ENCODE measurements at regions not wholly inside any gene's neighbourhood (a gene's known extent, or its start where the extent isn't known, plus 50 kb on each side); places are given as distances from the start of the nearest gene placed in this dataset.
"Not testable (repeated sequence)": the region's sequence is repeated elsewhere in the genome, so short reads cannot be mapped to it uniquely, and the experiment has no call there.

- no peak for ATAC-seq
Observed at GRCh38 chr4:112952313-112952700, 97.1 kb upstream of the ANK2 start.

GRCh38 chr4:112953262-112953661, 96.2 kb upstream of the ANK2 start:
- no peak for ATAC-seq

DNA sequence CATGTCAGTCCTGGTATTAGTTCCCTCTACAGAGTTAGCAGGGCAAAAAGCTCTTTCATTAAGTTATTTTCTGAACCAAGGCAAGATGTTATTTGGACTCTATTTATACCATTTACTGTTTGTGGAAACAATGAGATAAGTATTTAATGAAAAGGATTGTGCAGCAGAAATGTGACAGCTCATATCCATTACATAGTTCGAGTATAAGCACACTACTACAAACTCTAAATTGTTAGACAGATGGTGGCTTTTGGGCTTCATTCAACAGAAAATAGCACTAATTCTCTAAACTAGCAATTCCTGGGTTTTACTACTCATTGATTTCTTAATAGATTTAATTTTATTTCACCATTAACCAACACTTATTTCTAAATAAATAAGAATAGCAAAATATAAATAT, 95.2 kb upstream of the ANK2 start:
- ATAC-seq: no peak

GRCh38 chr4:112956484-112956896, 93.0 kb upstream of the ANK2 start:
- ATAC-seq: no peak

DNA sequence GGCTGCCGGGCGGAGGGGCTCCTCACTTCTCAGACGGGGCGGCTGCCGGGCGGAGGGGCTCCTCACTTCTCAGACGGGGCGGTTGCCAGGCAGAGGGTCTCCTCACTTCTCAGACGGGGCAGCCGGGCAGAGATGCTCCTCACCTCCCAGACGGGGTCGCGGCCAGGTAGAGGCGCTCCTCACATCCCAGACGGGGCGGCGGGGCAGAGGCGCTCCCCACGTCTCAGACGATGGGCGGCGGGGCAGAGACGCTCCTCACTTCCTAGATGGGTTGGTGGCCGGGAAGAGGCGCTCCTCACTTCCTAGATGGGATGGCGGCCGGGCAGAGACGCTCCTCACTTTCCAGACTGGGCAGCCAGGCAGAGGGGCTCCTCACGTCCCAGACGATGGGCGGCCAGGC, 91.7 kb upstream of the ANK2 start:
- ATAC-seq: not testable (repeated sequence)

- ATAC-seq: no peak
Observed at GRCh38 chr4:112966701-112967488, 82.6 kb upstream of the ANK2 start.

DNA sequence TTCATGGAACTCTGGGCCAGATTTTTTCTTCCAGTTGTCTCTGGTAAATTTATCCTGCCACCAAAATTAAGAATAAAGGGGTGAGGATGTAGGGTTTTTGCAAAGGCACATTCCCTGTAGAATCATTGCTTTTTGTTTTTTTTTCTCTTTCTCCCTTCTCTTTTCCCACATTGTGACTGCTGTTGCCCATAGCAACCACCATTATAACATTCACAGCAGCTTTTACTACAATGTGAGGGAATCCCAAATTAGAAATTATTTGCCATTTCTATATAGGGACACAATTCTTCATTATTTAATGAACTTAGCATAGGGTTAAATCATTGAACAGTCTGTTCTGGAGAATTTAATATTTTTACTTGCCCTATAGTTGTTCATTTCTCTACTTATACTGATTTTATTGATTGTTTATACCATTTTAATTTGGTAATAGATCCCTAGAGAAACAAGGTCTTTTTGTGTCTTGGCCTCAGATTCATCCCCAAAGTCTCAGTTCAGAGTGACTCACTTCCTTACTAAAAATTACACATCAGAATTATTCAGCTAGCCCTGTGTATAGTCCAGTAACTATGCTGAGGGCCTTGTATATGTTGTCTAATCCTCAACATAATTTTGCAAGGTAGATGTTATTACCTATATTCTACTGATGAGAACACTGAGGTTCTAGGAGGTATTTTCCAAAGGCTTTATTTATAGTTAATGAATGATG, 80.8 kb upstream of the ANK2 start:
- ATAC-seq: no peak

- no peak for ATAC-seq
Observed at GRCh38 chr4:112970903-112971302, 78.5 kb upstream of the ANK2 start.

DNA sequence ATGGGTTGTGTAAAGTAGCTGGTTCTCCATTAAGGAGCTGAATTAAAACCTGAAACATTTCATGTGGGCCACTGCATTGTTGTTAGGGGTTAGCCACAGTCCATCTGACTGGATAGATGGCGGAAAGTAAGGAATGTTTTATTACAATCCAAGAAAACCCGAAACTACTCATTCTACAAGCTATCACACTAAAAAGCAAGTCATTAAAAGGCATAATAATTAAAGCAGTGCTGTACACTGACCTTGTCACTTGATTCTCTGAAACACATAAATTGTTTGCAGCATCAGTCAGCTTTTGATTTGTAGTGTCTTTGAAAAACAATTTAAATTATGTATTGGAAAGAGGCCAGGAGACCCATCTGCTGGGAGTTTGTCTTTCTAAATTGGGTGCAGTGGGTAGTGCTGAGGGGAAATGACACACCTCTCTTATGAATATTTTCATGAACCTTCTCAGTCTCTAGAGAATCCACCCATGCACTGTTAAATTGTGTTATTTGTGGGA, 75.7 kb upstream of the ANK2 start:
- no peak for ATAC-seq

DNA sequence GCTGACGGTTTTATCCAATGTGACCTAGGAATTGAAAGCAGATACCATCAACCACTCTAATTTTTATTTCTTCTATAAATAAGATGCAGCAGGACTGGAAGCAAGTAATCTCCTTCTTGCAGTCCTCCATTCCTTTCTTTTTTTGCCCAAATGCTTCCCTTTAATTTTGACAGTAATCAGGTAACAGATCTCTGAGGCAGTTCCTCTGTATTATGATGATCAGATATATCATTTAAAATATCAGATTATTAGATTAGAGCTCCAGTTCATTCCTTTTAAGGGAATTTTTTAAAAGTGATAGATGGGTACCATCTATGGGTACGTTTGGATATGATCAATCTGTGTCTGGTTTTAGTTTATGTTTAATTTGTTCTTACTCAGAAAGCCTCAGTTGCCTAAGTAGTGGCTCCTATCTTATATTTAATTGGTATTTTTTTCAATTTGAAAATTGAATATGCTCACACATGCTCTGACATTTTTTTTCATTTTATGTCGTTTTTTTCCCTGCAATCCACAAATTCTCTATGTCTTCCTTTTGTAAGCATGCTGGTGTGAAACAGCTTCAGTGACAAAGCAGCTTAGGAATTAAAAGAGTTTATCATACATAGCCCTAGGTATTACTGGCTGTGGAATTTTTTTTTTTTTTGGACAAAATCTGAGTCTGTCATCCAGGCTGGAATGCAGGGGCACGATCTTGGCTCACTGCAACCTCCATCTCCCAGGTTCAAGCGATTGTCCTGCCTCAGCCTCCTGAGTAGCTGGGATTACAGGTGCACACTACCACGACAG, 73.7 kb upstream of the ANK2 start:
- ATAC-seq: no peak

DNA sequence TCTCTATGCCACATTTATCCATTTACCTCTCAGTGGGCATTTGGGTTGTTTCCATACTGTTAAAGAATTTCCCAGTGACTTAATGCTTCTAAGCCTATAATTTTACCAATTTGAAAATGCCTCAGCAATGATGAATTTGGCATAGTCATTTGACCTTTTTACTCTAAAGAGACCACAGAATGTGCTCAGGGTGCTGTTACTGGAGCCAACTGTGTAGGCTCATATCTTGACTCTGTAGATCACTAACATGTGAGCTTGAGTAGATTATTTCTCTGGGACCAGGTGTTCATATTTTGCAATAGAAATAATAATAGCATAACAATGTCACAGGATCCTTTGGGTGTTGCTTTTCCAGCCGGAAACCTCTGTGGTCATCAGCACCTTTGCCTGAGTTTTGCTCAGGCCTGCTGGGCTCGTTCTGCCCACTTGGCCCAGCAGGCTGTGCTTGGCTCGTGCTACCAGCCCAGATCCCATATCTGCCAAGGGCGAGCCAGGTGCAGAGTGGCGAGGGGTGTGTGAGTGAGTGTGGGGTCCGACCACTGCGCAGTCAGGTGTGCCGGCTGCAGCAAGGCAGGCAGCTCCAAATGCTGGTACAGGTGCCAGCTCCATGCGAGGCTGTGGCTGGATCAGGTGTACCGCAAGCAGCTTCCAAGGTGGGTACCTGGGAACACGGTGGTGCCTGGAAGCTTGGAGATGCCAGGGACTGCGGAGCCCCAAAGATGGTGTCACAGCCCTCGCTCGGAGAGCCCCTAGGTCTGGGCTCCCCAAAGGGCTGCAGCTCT, 70.6 kb upstream of the ANK2 start:
- no peak for ATAC-seq

DNA sequence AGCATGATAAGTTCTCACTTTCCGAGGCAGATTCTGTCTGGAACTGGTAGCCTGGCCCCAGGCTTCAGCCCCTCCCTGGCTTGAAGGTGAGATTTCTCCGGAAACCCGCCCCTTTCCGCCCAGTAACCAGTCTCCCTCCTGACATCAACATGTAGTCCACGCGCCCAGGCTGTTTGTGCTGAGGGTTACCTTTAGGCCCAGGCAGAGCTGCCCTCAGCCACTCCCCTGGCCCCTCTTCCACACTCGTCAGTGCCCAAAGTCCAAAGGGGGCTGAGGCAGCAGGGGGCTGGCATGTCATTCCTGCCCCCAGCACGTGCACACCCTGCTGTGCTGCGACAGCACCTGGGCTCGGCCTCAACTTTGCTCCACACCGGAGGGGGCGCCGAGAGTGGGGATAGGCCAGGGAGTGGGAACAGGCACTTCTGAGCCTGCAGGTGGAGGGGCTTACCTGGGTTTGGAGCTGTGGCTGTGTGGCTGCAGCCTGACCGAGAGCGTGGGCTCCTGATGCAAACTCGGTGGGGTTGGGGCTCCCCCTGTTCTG, 69.5 kb upstream of the ANK2 start:
- no peak for ATAC-seq

DNA sequence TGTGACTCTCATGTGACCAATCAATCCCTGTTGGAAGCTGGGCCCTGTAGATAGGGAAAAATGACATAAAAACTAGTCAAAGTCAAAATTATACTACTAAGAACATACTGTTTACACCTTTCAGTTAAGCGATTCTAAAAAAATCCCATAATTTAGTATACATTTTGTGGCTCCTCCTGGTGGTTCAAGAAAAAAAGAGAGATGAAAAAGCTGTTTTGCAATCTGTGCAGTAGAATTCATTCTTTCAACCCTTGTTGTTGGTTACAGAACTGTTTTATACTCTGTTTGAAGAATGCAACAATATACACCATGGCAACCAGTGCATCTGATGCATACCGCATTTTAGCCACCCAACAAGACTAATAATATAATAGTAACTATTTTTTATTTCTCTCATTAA, 66.8 kb upstream of the ANK2 start:
- no peak for ATAC-seq

GRCh38 chr4:112994732-112995464, 54.6 kb upstream of the ANK2 start:
- ATAC-seq: no peak
